OCI-LY7 (cell line): ENCODE measurements at regions not wholly inside any gene's neighbourhood (a gene's known extent, or its start where the extent isn't known, plus 50 kb on each side); places are given as distances from the start of the nearest gene placed in this dataset.
A peak's percentile ranks its signal among the peaks of the same experiment; 100 is the strongest.

Experiments used
- BruUV-seq: library from RNA; stranded (reverse); fragments of 400-500 nt; replicated peaks from 2 replicates; lab custom pipeline; 2021; lab: Mats Ljungman, UMichigan
- CTCF ChIA-PET: fragments of 300-600 bp; sonication (Branson Sonifier 250); formaldehyde crosslinking; loops from one replicate; lab custom pipeline; 2022; ENCODE audit warnings: antibody characterized with exemption; ENCODE audit not compliant: unreplicated experiment; lab: Charles Lee
- POLR2A ChIA-PET: fragments of 300-600 bp; sonication (Branson Sonifier 250); formaldehyde crosslinking; loops from one replicate; lab custom pipeline; 2022; ENCODE audit warnings: antibody characterized with exemption; lab: Charles Lee
- DNase-seq: peaks from one replicate; pipeline ENCODE4 v3.0.0-alpha.2; 2015; ENCODE audit warnings: low spot score
- H2AFZ ChIP-seq: fragments of 200-600 bp; sonication (generic), shearing (Covaris generic); 2 replicates; pipeline ENCODE4 v1.6.1; 2014; ENCODE audit warnings: mild to moderate bottlenecking, antibody characterized with exemption, low read length, moderate library complexity
- H3K27ac ChIP-seq: fragments of 200-600 bp; sonication (generic); 2 replicates; pipeline ENCODE4 v1.5.1; 2014; ENCODE audit warnings: mixed run types, low read depth, mild to moderate bottlenecking, moderate library complexity, low read length, inconsistent platforms; ENCODE audit not compliant: poor library complexity, severe bottlenecking
- H3K36me3 ChIP-seq: fragments of 200-600 bp; sonication (generic); 2 replicates; pipeline ENCODE4 v1.6.1; 2014; ENCODE audit warnings: mild to moderate bottlenecking, antibody characterized with exemption, low read length, moderate library complexity, mixed read lengths; ENCODE audit not compliant: insufficient read depth
- H3K4me1 ChIP-seq: fragments of 200-600 bp; sonication (generic); 2 replicates; pipeline ENCODE4 v1.5.1; 2014; ENCODE audit warnings: mild to moderate bottlenecking, low read length; ENCODE audit not compliant: insufficient read depth, poor library complexity, severe bottlenecking
- H3K4me2 ChIP-seq: fragments of 200-600 bp; sonication (generic); 2 replicates; pipeline ENCODE4 v1.6.1; 2014; ENCODE audit warnings: mild to moderate bottlenecking, low read length
- H3K4me3 ChIP-seq: fragments of 200-600 bp; sonication (generic); 2 replicates; pipeline ENCODE4 v1.5.1; 2014; ENCODE audit warnings: mild to moderate bottlenecking, low read depth, low read length; ENCODE audit not compliant: poor library complexity, severe bottlenecking
- H3K79me2 ChIP-seq: fragments of 200-600 bp; sonication (generic); 2 replicates; pipeline ENCODE4 v1.6.1; 2016; ENCODE audit warnings: low read depth, mild to moderate bottlenecking, low read length, moderate library complexity, mixed read lengths; ENCODE audit not compliant: insufficient read depth
- H3K9me2 ChIP-seq: fragments of 200-600 bp; sonication (generic); 2 replicates; pipeline ENCODE4 v1.6.1; 2016; ENCODE audit warnings: mild to moderate bottlenecking, low read length, mixed read lengths; ENCODE audit not compliant: insufficient read depth
- H3K9me3 ChIP-seq: fragments of 200-600 bp; sonication (generic); 2 replicates; pipeline ENCODE4 v1.6.1; 2014; ENCODE audit warnings: mild to moderate bottlenecking, mixed run types, low read length, mixed read lengths
- H4K20me1 ChIP-seq: fragments of 200-600 bp; sonication (generic); 2 replicates; pipeline ENCODE4 v1.6.1; 2014; ENCODE audit warnings: mild to moderate bottlenecking, antibody characterized with exemption, low read length, moderate library complexity, mixed read lengths; ENCODE audit not compliant: insufficient read depth
- EZH2phosphoT487 ChIP-seq: fragments of 200-600 bp; sonication (generic); IDR thresholded peaks from 2 replicates; pipeline ENCODE4 v1.6.1; 2018; ENCODE audit warnings: low read depth, borderline replicate concordance, mild to moderate bottlenecking, mixed run types, antibody characterized with exemption, low read length, moderate library complexity, mixed read lengths
- intact Hi-C: fragments of 100-400 bp; cut with micrococcal nuclease; formaldehyde crosslinking; loops from one replicate; pipeline ENCODE4 v1.10.0; 2022; ENCODE audit not compliant: unreplicated experiment
- TF ChIP-seq, protein P1 (sequence below): fragments of 200-600 bp; sonication (generic); conservative IDR thresholded peaks from 2 replicates; pipeline ENCODE4 v1.5.1; 2014; ENCODE audit warnings: mild to moderate bottlenecking, antibody characterized with exemption, low read length, moderate library complexity, mixed read lengths

DNA sequence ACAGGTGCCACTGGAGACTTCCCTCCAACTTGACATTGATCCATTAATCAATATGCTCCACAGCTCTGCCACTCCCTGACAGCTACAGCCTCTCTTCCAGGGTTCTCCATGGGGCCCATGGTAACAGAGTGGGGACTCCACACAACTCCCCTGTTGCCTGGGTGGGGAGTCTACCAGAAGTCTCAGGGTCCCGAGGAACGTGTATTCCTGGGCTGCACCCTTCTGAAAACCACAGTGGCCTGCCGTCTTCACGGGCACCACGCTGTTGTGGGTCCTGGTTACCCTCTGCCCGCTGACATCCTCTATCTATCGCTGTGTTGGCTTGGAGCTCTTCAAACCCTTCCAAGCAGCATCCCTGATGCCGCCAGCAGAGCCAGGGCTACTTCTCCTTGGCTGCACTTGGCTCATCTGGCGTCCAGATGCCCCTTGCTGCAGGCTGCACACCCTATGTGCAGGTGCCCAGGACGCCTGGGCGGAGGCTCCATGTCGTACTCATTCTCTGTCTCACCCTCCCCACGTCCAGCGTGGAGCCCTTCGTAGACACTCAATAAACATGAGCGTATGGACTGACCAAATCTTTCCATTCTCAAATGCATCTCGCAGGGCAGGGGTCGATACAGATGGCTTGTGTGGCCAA is 1341.8 kb downstream of the TBC1D22A start:
- Histone ChIP-seq H3K4me3 (no peak overlapping the region), H3K9me3 (peaks cover 24% of the 10 kb centered on the region; the same call in 1 of the 2 replicates), H3K79me2 (no peaks in the 10 kb centered on the region), H3K36me3 (peaks cover 3% of the 10 kb centered on the region; the same call in 1 of the 2 replicates), H3K27ac (no peak overlapping the region), H3K9me2 (no peaks in the 10 kb centered on the region), H2AFZ (peak overlapping the region; percentile 89; the same call in 1 of the 2 replicates), H4K20me1 (no peaks in the 10 kb centered on the region), H3K4me2 (peak overlapping the region; percentile 54; the same call in 1 of the 2 replicates), H3K4me1 (peaks cover 48% of the 10 kb centered on the region)
- TF ChIP-seq, protein P1, sequence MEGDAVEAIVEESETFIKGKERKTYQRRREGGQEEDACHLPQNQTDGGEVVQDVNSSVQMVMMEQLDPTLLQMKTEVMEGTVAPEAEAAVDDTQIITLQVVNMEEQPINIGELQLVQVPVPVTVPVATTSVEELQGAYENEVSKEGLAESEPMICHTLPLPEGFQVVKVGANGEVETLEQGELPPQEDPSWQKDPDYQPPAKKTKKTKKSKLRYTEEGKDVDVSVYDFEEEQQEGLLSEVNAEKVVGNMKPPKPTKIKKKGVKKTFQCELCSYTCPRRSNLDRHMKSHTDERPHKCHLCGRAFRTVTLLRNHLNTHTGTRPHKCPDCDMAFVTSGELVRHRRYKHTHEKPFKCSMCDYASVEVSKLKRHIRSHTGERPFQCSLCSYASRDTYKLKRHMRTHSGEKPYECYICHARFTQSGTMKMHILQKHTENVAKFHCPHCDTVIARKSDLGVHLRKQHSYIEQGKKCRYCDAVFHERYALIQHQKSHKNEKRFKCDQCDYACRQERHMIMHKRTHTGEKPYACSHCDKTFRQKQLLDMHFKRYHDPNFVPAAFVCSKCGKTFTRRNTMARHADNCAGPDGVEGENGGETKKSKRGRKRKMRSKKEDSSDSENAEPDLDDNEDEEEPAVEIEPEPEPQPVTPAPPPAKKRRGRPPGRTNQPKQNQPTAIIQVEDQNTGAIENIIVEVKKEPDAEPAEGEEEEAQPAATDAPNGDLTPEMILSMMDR = no peak
- TF ChIP-seq EZH2phosphoT487 = no peak
- ChIA-PET POLR2A (interaction anchor here (0.5 to 0.7 kb wide), 2 partner anchors 116 to 1276 kb away, joined by 4 to 5 read pairs; no protein-coding TSS in a partner anchor), CTCF (no interaction called here)
- BruUV-seq = no TSS peak
- no peak for DNase-seq
- intact Hi-C loops = no loop called here

DNA sequence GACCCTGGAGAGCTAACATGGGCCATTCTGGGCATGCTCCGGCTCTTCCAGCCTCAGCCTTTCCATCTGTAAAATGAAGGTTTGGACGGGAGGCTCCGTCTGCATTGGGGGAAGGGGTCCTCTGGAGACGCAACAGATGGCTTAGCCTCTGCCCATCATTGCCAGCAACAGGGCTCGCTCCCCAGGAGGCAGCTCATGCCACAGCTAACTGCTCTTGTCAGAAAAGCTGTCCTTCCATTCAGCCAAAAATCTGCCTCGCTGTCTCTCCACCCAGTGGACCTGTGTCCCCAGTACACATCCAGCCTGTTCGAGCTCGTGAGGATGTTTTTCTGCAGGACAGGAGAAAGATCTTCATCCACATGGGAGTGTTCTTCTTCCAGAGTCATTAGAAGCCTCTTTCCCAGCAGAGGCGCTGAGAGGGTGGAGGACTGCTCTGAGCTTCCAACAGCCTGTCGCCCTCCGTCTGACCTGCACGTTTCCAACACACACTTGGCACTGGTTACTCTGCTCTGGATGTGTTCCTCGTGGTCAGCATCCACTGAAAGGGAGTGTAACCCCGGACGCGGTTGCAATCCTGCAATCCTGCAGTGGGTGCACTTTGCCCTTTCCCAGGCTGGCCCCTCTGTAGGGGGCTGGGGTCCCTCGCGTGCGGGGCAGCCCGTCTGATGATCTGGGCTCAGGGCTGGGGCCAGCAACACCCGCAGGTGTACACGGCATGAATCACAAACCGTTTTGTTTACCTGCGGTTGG is 1340.9 kb downstream of the TBC1D22A start:
- H2AFZ ChIP-seq = no peak overlapping the region
- no peak overlapping the region for H3K27ac ChIP-seq
- ChIA-PET CTCF (no interaction called here), POLR2A (interaction anchor here (1.1 kb wide), 2 partner anchors 115 to 262 kb away, joined by 3 read pairs; no protein-coding TSS in a partner anchor)
- H3K4me3 ChIP-seq = no peak overlapping the region
- no peaks in the 10 kb centered on the region for H4K20me1 ChIP-seq
- H3K9me2 ChIP-seq = no peaks in the 10 kb centered on the region
- no peak overlapping the region for H3K4me2 ChIP-seq
- H3K79me2 ChIP-seq = no peaks in the 10 kb centered on the region
- intact Hi-C loops = no loop called here
- peaks cover 15% of the 10 kb centered on the region; the same call in 1 of the 2 replicates for H3K9me3 ChIP-seq
- peaks cover 56% of the 10 kb centered on the region for H3K4me1 ChIP-seq
- no peaks in the 10 kb centered on the region; the same call in 1 of the 2 replicates for H3K36me3 ChIP-seq
- no peak for DNase-seq
- TF ChIP-seq, protein P1 = no peak
- TF ChIP-seq EZH2phosphoT487 = no peak
- no TSS peak for BruUV-seq
